Islet of Langerhans (tissue), 1 donor: ENCODE measurements at regions not wholly inside any gene's neighbourhood (a gene's known extent, or its start where the extent isn't known, plus 50 kb on each side); places are given as distances from the start of the nearest gene placed in this dataset.

Source experiments
- FAIRE-seq: peaks from one replicate; lab custom pipeline; 2011; peaks lifted over from hg19 to GRCh38; lab: Jason Lieb, UNC

DNA sequence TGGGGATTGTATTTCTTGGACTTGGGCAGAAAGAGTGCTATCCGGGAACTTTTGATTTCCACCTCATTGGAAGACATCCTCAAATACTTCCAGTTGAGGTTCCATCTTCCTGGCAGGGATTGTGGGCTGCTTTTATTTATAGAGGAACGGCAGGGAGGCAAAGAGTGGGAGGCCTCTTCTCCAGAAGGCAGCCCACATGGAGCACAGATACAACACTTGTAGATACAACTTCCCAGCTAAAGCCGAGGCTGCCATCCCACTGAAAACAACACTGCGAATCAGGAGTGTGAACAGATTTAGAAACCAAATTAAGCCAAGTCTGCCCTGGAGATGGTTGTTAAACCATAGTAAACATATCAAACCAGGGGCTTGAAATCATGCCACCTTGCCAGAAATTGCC lies 212.8 kb upstream of the PPARGC1A start:
- no peak for FAIRE-seq

GRCh38 chr4:24096603-24097002 lies 206.8 kb upstream of the PPARGC1A start:
- FAIRE-seq = no peak

DNA sequence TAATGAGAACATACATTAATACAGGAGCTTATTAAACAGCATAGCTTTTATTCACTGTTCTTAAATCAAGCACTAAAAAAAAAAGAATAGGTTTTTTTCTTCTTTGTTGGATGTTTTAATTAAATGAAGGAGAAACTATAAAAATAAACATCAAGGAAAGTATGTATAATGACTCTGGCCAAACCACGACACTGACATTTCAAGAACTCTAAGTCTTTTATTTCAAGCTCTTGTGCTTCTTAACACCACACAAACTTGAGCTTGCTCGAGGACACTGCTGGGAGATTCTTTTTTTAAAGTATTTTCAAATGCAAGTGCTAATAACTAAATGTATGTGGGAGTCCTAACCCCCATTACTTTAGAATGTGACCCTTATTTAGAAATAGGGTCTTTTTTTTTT lies 204.9 kb upstream of the PPARGC1A start:
- no peak for FAIRE-seq

- FAIRE-seq = no peak
These were observed 203.6 kb upstream of the PPARGC1A start for GRCh38 chr4:24093446-24093845.

GRCh38 chr4:24091639-24092233 lies 201.9 kb upstream of the PPARGC1A start:
- FAIRE-seq = no peak

DNA sequence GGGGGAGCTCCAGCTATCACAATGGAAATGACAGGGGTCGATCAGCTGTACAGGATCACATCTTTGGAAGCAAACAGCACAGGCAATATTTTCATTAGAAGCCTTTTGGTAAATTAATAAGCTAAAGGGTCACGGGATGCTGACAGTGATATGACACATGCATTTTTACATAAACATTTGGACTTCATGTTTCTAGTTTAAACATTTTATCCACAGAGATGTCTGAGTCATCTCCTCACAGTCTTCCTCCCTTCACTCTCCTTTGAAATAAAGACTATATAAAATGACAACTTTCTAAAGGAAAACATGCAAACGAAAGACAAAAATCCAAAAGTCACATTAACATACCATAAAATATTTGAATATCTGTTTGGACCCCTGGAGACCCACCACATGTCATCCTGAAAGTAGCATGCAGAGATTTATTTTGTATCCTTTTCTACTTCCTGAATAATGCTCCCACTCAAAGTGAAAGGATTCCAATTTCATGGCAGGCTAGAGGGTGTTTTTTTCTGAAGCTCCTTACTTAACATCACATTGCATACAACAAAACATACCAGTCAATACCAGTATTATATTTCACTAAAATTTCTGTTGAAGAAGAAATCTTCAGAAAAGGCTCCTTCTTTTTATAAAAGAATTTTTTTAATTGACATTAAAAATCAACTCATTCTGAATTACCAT lies 200.1 kb upstream of the PPARGC1A start:
- FAIRE-seq = no peak

- FAIRE-seq = no peak
These were observed 191.0 kb upstream of the PPARGC1A start for GRCh38 chr4:24080871-24081270.

DNA sequence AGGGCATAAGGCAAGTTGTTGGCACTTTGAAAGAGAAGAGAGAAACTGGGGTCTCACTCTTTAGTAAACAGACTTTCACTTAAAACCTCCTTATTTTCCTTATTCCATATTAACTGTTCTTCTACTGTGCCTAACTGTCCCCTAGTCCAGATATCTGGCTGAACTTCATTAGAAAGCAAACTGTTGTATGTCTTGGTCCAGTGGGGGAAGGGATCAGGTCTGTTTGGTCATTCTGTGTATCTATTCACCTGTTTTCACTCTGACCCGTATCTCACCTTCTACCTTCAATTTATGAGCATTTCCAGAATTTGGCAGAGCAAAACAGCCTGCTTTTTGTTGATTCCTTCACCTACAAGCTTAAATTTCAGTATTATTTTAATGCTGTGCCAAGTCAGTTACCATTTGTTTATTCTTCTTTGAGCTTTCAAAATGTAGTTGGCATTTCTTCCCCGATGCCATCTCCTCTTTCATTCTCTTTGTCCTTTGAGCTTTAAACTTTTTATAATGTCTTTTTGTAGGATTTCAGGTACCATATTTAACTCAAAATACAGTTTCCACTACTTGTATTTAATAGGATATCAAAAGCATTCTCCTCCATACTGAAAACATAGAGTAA lies 188.6 kb upstream of the PPARGC1A start:
- FAIRE-seq = no peak

DNA sequence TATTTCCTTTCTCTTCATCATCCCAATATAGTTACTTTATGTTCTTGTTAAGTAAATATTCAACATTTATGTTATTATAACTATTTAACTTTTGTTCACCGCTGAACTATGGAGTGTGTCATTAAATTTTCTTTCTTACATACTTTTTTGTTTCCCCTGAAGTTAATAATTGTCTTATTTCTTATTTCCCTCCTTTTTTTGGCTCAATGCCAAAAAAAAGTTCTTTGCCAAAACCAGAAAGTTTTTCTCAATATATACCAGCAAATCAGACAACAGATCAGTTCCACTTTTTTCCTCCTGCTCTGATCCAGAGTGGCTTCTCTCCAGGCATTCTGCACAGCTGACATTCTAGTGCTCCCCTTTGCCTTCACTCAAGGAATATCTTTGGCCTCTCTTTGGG lies 187.0 kb upstream of the PPARGC1A start:
- FAIRE-seq = no peak

DNA sequence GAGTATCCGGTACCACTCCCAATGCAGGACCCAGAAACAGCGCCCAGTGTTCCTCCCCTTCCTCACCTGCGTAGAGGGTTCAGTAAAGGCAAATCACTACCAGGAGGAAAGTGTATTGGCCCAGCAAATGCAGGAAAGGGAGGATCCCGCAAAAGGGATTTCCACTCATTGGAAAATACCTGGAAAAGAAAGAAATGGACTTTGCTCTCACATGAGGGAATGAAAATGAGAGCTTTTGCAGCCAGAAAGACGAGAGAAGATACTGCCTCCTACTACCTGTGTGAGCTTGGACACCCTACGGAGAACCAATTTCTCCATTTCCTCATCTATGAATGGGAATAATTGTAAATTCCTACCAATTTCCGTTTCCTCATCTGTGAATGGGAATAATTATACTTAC lies 184.1 kb upstream of the PPARGC1A start:
- FAIRE-seq = no peak

DNA sequence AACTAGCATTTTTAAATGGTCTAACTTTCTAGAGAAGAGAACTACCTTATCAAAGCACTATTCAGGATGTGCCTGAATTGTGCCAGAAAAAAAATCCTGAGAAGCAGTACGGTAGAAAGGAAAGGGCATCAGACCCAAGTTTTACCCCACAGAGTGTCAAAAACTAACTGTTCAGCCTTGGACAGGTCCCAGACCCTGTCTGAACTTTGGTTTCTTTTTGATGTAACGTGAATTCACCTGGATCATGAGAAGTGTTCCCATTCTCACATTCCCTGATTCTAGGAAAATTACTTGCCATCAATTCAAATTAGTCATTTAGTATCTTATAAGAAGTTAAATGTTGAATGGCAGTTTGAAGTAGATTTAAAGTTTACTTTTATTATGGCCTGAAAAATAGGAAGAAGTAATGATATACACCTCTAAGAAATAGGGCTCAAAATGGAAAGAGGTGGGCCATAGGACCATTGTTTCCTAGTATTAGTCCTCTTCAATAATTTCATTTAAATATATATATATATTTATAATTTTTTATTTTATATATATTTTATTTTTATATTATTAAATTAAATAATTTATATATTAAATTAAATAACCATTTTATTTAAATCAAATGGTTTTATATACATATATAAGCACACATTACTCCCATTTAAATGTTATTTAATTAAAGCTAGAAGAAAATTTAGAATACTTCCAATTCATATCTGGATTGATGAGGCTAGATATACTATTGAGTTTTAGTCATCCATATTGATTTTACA lies 181.9 kb upstream of the PPARGC1A start:
- no peak for FAIRE-seq

GRCh38 chr4:24070117-24070516 lies 180.3 kb upstream of the PPARGC1A start:
- no peak for FAIRE-seq

- FAIRE-seq = no peak
These were observed 177.7 kb upstream of the PPARGC1A start for GRCh38 chr4:24067367-24068193.

DNA sequence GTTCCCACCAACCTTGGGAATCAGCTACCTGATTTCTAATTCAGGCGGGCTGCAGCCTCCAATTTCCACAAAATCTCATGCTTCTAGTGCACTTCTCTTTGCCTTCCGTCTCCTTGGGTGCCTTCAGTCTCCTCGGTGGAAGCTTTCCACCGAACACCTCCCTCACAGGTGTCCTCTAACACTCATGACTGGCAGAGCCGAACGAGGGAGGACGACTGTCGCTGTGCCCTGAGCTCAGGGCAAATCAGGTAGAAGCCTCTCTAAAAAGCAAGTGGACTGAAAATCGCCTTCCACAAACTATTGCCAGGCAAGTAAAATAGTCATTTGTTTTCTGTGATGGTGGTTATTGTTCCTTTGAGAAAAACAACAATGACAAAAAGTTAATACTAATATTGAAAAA lies 176.1 kb upstream of the PPARGC1A start:
- no peak for FAIRE-seq

DNA sequence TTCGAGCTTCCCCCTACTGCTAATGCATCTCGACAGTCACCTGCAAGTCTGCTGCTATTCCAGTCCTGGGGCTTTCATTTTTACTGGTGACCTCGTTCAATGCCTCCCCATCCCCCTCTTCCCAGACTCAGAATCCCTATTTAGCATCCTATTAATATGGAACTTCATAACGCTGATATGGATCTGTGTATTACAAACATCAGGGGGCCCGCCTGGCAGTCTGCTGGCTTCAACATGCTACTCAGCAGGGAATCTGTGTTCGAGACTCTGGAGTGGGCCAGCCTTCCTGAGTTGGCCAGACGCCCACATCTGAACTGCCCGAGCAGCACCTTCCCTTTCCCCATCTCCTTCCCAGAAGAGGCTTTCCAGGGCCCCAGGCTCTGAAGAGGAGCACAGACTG lies 173.9 kb upstream of the PPARGC1A start:
- no peak for FAIRE-seq

- FAIRE-seq = no peak
These were observed 171.1 kb upstream of the PPARGC1A start for GRCh38 chr4:24060932-24061331.

DNA sequence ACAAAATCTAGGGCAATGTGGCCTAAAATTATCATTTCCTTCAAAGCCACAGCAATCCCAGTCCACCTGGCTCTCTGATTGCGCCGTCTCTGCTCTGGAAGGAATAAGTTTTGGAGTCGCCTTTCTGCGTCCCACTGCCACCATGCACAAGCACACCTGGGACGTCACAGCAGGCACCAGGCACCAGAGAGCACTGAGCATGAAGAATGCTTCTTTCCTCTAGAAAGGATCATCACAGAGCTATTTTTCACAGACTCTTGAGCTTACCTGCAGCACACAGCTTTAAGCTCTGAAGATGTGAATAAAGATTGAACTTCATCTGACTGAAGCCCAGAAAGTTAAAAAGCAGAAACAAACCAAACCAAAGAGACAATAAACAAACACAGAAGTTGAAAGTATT lies 170.0 kb upstream of the PPARGC1A start:
- FAIRE-seq = no peak

DNA sequence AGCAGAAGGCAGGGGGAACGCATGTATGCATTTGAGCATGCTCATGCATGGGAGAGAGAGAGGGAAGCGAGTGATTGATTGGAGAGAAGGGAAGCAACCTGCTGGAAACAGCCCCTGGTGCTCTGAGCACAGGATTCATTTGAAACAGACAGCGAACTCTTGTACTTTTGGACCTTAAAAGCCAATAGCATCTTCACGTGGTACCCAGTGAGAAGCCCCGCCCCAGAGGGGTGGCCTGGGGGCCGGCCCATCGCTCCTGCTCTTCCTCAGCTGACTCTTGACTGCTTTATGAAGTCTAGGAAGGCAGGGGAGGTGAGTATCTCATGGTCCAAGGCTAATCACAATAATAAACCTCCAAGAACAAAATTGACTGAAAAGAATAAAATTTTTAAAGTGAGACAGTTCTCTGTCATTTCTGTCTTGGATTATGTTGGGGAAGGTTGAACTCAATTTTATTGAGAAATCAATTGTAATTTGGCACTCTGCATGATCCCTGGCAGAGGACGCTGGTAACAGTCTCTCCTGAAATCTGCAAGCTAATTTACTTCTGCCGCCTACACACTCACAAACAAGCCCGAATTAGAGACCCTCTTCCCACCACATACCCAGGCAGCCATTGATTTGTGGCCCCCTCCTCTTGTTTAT lies 168.2 kb upstream of the PPARGC1A start:
- no peak for FAIRE-seq

DNA sequence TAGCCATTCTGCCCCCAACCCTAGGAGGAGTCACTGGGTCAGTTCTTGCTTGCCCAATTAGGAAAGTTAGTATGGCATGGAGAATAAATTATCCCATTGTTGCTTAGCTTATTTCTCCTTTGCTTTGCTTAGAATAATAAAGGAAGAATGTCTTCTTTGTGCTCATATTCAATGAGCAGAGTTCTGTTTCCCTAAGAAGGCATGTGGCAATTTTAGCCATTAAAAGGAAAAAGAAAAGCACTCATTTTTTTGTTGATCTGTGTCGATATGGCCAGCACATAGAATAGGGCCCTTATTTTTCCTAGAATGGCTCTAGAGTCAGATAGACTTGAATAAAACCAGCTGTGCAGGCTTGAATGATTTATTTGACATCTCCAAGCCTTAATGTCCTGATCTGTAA lies 166.4 kb upstream of the PPARGC1A start:
- FAIRE-seq = no peak

GRCh38 chr4:24055623-24056022 lies 165.8 kb upstream of the PPARGC1A start:
- no peak for FAIRE-seq

- FAIRE-seq = no peak
These were observed 165.1 kb upstream of the PPARGC1A start for GRCh38 chr4:24054910-24055309.

DNA sequence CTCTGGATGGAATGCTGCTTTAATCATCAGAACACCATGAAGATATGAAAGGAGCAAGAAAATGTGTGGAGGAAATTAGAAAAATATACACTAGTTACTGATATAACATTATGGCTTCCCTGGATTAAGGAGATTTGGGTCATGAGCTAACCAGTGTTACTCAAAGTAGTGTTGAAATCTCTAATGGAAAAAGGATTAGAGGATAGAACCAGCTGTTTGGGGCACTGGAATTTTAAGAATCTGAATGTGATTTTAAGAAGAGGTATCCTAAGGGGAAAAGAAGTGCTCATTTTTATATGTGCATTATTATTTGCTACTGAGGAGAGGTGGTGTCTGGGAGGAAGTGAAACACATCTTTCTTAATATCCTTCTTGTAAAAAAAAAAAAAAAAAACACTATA lies 164.1 kb upstream of the PPARGC1A start:
- no peak for FAIRE-seq
